ENCODE measurements at regions not wholly inside any gene's neighbourhood (a gene's known extent, or its start where the extent isn't known, plus 50 kb on each side); places are given as distances from the start of the nearest gene placed in this dataset.

DNA sequence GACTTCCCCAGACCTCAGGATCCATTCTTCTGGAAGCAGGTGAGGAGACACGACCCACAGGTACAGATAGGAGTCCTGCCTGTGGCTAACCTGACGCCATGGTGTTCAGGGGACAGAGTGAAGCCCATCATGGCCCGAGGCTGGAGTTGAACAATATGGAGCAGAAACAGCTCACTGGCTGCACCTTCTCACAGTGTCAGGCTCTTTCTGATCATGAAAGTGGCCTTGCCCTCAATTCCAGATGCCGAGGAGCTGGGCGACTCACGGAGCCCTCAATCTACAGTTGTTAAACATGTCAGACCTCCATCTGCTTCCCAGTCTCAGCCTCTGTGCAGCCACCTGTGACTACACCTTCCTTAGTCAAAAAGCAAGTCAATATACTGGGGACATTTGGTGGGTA is 110.8 kb upstream of the SMAD3 start:
- Histone ChIP-seq H3K27me3 (ENCODE audit: control insufficient read depth in 3 of 3, insufficient read depth in 3 of 3, low read length in 2 of 3) (no peaks in the 10 kb centered on the region), H3K27ac (ENCODE audit: low read depth in 1 of 2, low read length in 1 of 2) (no peak overlapping the region), H3K4me1 (ENCODE audit: control insufficient read depth in 5 of 5, insufficient read depth in 5 of 5, low read length in 5 of 5) (no peaks in the 10 kb centered on the region), H3K36me3 (ENCODE audit: control insufficient read depth in 4 of 4, insufficient read depth in 4 of 4, low read length in 4 of 4) (no peaks in the 10 kb centered on the region), H3K9ac (ENCODE audit: insufficient read depth in 1 of 2, low read length in 2 of 2) (no peak overlapping the region), H3K4me3 (no peak overlapping the region), H3K9me3 (ENCODE audit: control insufficient read depth in 4 of 4, insufficient read depth in 3 of 4, low read length in 3 of 4) (peaks cover 0 to 2% (median 0%) of the 10 kb centered on the region in 4 donors)
- DNase-seq (no peak), ATAC-seq (ENCODE audit: insufficient read depth, low FRiP score) (no peak)
- 95 to 99% methylated on average over 6 of the region's 6 CpGs for WGBS, 2 donors
- TF ChIP-seq, protein P1, sequence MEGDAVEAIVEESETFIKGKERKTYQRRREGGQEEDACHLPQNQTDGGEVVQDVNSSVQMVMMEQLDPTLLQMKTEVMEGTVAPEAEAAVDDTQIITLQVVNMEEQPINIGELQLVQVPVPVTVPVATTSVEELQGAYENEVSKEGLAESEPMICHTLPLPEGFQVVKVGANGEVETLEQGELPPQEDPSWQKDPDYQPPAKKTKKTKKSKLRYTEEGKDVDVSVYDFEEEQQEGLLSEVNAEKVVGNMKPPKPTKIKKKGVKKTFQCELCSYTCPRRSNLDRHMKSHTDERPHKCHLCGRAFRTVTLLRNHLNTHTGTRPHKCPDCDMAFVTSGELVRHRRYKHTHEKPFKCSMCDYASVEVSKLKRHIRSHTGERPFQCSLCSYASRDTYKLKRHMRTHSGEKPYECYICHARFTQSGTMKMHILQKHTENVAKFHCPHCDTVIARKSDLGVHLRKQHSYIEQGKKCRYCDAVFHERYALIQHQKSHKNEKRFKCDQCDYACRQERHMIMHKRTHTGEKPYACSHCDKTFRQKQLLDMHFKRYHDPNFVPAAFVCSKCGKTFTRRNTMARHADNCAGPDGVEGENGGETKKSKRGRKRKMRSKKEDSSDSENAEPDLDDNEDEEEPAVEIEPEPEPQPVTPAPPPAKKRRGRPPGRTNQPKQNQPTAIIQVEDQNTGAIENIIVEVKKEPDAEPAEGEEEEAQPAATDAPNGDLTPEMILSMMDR (IDR thresholded peaks at IDR 0.05; ENCODE audit: control extremely low read depth, extremely low read depth) = no peak

DNA sequence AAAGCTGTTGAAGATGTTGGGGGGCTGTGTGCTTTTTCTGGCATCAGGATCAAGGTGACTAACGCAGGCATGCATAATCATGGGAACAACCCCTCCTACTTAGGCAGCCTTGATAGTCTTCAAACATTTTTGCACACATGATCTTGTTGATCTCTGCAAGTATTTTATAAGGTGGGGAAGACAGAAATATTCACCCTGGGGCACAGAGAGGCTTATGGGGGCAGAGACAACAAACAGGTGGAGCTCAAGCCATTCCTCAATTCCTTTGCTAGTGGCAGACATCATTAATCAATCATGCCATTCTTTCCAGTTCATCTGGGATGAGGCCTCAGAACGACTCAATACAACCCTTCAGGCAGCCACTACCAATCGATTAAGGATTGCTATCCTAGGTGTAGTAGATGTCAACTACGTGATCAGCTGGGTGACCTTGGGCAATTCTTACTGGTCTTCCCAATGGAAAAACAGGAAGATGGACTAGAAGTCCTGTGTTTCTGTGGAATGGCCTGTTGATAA is 110.3 kb upstream of the SMAD3 start:
- Histone ChIP-seq H3K27ac (ENCODE audit: low read depth in 1 of 2, low read length in 1 of 2) (no peak overlapping the region), H3K36me3 (ENCODE audit: control insufficient read depth in 4 of 4, insufficient read depth in 4 of 4, low read length in 4 of 4) (no peaks in the 10 kb centered on the region), H3K4me1 (ENCODE audit: control insufficient read depth in 5 of 5, insufficient read depth in 5 of 5, low read length in 5 of 5) (no peaks in the 10 kb centered on the region), H3K9ac (ENCODE audit: insufficient read depth in 1 of 2, low read length in 2 of 2) (no peak overlapping the region), H3K4me3 (no peak overlapping the region), H3K27me3 (ENCODE audit: control insufficient read depth in 3 of 3, insufficient read depth in 3 of 3, low read length in 2 of 3) (no peaks in the 10 kb centered on the region), H3K9me3 (ENCODE audit: control insufficient read depth in 4 of 4, insufficient read depth in 3 of 4, low read length in 3 of 4) (peaks cover 0 to 2% (median 0%) of the 10 kb centered on the region in 4 donors)
- no peak for DNase-seq
- TF ChIP-seq, protein P1 (IDR thresholded peaks at IDR 0.05; ENCODE audit: control extremely low read depth, extremely low read depth) = no peak
- 62 to 66% methylated on average over 4 of the region's 4 CpGs for WGBS, 2 donors
- ATAC-seq (ENCODE audit: insufficient read depth, low FRiP score) = no peak

DNA sequence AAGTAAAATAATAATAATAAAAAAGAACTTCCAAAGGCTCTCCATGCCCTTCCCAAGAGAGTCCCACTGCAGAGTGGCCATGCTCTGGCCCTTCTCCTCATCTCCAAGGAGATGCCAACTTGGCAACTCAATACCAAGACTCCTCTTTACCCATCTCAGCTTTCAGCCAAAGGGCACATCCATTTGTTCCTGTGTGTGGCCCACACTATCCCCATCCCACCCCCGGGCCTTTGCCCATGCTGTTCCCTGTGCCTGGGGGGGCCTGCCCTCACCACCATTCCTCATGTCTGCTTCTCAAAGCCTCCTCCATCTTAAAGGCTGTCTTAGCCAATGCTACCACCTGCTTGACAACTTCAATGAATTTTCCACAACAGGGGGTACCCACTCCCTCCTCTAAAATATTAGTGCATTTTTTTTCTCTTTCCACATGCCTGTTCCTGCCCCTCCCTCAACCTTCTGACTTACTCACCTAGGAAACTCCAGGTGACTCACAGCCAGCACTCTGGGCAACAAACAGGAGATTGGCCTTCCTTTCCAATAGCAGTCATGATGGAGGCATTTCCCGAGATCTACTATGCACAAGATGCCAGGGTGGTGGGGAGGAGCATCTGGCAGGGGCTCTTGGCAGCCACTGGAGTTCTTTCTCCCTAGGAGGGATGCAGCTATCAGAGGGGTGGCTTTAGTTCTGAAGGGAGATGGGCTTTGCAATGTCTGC is 109.4 kb upstream of the SMAD3 start:
- H3K27me3 ChIP-seq (ENCODE audit: control insufficient read depth in 3 of 3, insufficient read depth in 3 of 3, low read length in 2 of 3) = no peaks in the 10 kb centered on the region
- 81 to 89% methylated on average over 2 of the region's 2 CpGs for WGBS, 2 donors
- no peak overlapping the region for H3K4me3 ChIP-seq
- H3K27ac ChIP-seq (ENCODE audit: low read depth in 1 of 2, low read length in 1 of 2) = no peak overlapping the region
- ATAC-seq (ENCODE audit: insufficient read depth, low FRiP score) (no peak), DNase-seq (no peak)
- no peaks in the 10 kb centered on the region for H3K36me3 ChIP-seq (ENCODE audit: control insufficient read depth in 4 of 4, insufficient read depth in 4 of 4, low read length in 4 of 4)
- H3K9ac ChIP-seq (ENCODE audit: insufficient read depth in 1 of 2, low read length in 2 of 2) = no peak overlapping the region
- TF ChIP-seq, protein P1 (IDR thresholded peaks at IDR 0.05; ENCODE audit: control extremely low read depth, extremely low read depth) = no peak
- no peaks in the 10 kb centered on the region for H3K4me1 ChIP-seq (ENCODE audit: control insufficient read depth in 5 of 5, insufficient read depth in 5 of 5, low read length in 5 of 5)
- no peaks in the 10 kb centered on the region for H3K9me3 ChIP-seq (ENCODE audit: control insufficient read depth in 4 of 4, insufficient read depth in 3 of 4, low read length in 3 of 4)
